Brain microvascular endothelial cell (primary cell): ENCODE measurements at regions not wholly inside any gene's neighbourhood (a gene's known extent, or its start where the extent isn't known, plus 50 kb on each side); places are given as distances from the start of the nearest gene placed in this dataset.
A peak's percentile ranks its signal among the peaks of the same experiment; 100 is the strongest.

Experiments used
- DNase-seq: peaks from one replicate; pipeline ENCODE4 v3.0.0-alpha.2; 2020
- H3K27ac ChIP-seq: fragments of 250-450 bp; sonication (Bioruptor Pico); 2 replicates; pipeline ENCODE4 v1.5.1; 2020; ENCODE audit warnings: mild to moderate bottlenecking, moderate library complexity
- H3K27me3 ChIP-seq: fragments of 250-450 bp; sonication (Bioruptor Pico); replicated peaks from 2 replicates; pipeline ENCODE4 v1.5.1; 2020; ENCODE audit warnings: mild to moderate bottlenecking
- H3K36me3 ChIP-seq: fragments of 250-450 bp; sonication (Bioruptor Pico); replicated peaks from 2 replicates; pipeline ENCODE4 v1.5.1; 2020; ENCODE audit warnings: mild to moderate bottlenecking
- H3K4me3 ChIP-seq: 2 replicates; pipeline ENCODE4 v1.5.1; 2011; ENCODE audit warnings: low read depth, mild to moderate bottlenecking, control low read depth, low read length, moderate library complexity
- CTCF ChIP-seq: IDR thresholded peaks from 2 replicates; pipeline ENCODE4 v1.5.1; 2011; ENCODE audit warnings: low read depth, mild to moderate bottlenecking, moderate library complexity, low read length, control low read depth, inconsistent platforms; ENCODE audit errors: missing control alignments
- in situ Hi-C: cut with HindIII; loops from 2 replicates; pipeline ENCODE4 v1.10.0; 2017; ENCODE audit warnings: low sequenced_read_pairs, low pct_ligation_motif_present

GRCh38 chr4:74631988-74632387, 162.3 kb downstream of the BTC start:
- no peak for TF ChIP-seq CTCF
- no peak for DNase-seq
- H3K27me3 ChIP-seq = no peaks in the 10 kb centered on the region
- H3K36me3 ChIP-seq = no peaks in the 10 kb centered on the region
- in situ Hi-C loops = no loop called here
- no peak overlapping the region for H3K4me3 ChIP-seq
- no peak overlapping the region for H3K27ac ChIP-seq

GRCh38 chr4:74632634-74633033, 161.7 kb downstream of the BTC start:
- no peaks in the 10 kb centered on the region for H3K27me3 ChIP-seq
- TF ChIP-seq CTCF = no peak
- peak; percentile 98 for DNase-seq
- H3K36me3 ChIP-seq = no peaks in the 10 kb centered on the region
- in situ Hi-C loops = no loop called here
- peak overlapping the region; percentile 64 for H3K27ac ChIP-seq
- no peak overlapping the region for H3K4me3 ChIP-seq

- H3K4me3 ChIP-seq = no peak overlapping the region
- H3K36me3 ChIP-seq = no peaks in the 10 kb centered on the region
- no peak for TF ChIP-seq CTCF
- no peak overlapping the region for H3K27ac ChIP-seq
- H3K27me3 ChIP-seq = no peaks in the 10 kb centered on the region
- DNase-seq = no peak
- in situ Hi-C loops = no loop called here
These were observed 159.2 kb downstream of the BTC start for GRCh38 chr4:74635074-74635473.

GRCh38 chr4:74635490-74636123, 158.7 kb downstream of the BTC start:
- H3K4me3 ChIP-seq = no peak overlapping the region
- TF ChIP-seq CTCF = no peak
- no peak overlapping the region for H3K27ac ChIP-seq
- DNase-seq = no peak
- no peaks in the 10 kb centered on the region for H3K36me3 ChIP-seq
- H3K27me3 ChIP-seq = no peaks in the 10 kb centered on the region
- in situ Hi-C loops = no loop called here

GRCh38 chr4:74638001-74638400, 156.3 kb downstream of the BTC start:
- in situ Hi-C loops = no loop called here

More at GRCh38 chr4:74638001-74638400, 156.3 kb downstream of the BTC start:
- no peak overlapping the region for H3K4me3 ChIP-seq
- no peak for TF ChIP-seq CTCF
- H3K27ac ChIP-seq = no peak overlapping the region
- DNase-seq = no peak
- no peaks in the 10 kb centered on the region for H3K36me3 ChIP-seq
- no peaks in the 10 kb centered on the region for H3K27me3 ChIP-seq
